GM19395 (cell line): ENCODE measurements at regions not wholly inside any gene's neighbourhood (a gene's known extent, or its start where the extent isn't known, plus 50 kb on each side); places are given as distances from the start of the nearest gene placed in this dataset.
A peak's percentile ranks its signal among the peaks of the same experiment; 100 is the strongest.
"Not testable (repeated sequence)": the region's sequence is repeated elsewhere in the genome, so short reads cannot be mapped to it uniquely, and the experiment has no call there.

Experiments used
- ATAC-seq: cut with Tn5 transposase; IDR thresholded peaks from one replicate; pipeline ENCODE4 v1.9.1; 2021; ENCODE audit warnings: mild to moderate bottlenecking, moderate library complexity; ENCODE audit not compliant: unreplicated experiment

DNA sequence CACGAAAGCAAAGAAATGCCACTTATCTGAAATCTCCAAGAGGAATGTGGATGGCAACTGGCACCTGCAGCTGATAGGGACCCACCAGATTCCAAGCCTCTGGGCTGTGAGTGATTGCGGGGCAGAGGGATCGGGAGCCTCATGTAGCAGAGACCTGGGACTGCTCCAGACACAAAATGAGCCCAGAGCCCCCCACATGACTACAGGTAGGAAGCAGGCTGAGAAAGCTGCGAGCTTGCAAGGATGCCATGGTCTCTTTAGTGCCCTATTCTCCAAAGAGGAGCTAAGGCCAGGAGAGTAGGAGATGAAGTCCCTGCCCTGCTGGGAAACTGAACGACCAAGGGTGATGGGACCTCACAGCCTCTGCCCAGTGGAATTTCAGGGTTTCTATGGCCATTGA, 305.4 kb upstream of the CHRNA7 start:
- ATAC-seq: not testable (repeated sequence)

DNA sequence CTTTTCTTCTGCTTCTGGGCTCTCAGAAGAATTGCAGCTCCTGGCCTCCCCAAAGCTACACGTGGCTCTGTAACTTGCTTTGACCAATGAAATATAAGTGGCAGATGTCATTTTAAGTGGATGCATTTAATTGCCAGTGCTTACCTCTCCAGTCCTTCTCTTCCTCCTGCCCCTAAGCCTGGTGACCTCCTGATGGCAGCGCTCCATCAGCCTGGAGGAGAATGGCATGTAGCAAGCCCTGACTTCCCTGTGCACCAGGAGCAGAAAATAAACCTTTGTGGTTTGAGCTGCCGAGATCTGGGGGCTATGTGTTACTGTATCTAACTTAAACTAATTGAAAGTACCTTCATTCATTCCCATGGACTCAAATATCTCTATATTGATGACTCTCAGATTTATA, 304.7 kb upstream of the CHRNA7 start:
- ATAC-seq: not testable (repeated sequence)

DNA sequence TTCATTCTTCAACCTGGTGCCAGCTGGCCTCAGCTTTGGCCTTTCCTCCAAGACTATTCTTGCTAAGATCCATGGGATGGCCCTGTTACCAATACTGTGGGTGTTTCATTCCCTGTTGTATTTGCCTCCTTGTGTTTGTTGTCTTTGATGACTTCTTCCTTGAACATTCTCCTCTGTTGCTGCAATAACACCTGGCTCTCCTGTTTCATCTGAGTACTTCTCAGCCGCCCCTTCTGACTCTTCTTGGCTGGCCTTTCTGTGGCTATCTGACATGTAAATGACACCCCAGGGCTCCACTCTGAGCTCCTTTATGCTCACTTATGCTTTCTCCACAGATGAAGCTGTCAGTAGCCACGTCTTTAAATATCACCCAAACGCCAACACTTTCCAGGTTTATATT, 302.7 kb upstream of the CHRNA7 start:
- no peak for ATAC-seq

DNA sequence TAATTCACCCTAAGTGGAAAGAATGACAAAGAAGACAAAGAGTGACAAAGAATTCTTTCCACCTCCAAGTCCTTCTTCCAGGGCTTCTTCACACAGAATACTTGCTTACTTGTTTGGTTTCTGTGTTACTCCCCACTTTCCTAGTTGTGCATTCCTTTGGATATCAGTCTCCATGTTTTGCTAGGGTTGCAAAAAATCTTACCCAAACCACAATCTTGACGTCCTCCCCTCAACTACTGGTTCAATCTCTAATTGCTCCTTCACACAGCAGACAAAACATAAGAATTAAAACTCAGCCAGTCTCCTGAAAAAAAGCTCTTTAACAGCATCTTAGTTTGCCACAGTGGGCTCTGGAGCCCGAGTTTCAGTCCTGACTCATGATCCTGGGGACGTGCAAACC, 297.6 kb upstream of the CHRNA7 start:
- no peak for ATAC-seq

DNA sequence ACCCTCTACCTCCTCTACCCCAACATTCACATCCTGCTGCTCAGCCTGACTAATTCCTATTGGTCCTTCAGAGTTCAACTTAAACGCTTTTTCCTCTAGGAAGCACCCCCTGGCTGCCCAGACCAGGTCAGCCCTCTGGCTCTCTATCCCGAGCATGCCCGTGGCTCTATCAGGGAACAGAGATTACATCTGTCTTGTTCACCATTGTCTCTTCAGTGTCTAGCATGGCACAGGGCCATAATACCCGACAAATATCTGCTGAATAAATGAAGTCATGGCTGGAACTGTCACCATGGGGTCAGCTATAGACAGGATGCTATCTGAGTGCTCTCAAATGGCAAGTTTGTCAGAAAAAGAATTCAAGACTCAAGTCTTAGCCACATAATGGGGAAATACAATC, 296.9 kb upstream of the CHRNA7 start:
- no peak for ATAC-seq

DNA sequence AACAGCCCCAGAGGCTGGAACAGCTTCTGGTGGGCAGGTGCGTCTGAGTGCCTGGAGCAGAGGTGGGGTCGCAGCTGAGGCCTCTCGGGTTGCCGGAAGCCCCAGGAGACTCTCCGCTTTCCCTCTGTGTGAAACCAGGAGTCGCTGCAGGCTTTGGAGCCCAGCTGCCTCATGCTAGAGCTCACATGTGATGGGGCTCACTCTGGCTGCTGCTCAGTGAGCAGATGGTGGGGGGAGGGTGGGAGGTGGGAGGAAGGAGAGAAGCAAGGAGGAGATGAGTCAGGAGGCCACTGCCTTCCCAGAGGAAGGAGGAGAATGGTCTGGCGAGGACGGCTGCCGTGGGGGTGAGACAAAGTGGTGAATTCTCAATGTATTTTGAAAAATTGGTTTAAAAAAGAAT, 290.1 kb upstream of the CHRNA7 start:
- ATAC-seq: no peak

DNA sequence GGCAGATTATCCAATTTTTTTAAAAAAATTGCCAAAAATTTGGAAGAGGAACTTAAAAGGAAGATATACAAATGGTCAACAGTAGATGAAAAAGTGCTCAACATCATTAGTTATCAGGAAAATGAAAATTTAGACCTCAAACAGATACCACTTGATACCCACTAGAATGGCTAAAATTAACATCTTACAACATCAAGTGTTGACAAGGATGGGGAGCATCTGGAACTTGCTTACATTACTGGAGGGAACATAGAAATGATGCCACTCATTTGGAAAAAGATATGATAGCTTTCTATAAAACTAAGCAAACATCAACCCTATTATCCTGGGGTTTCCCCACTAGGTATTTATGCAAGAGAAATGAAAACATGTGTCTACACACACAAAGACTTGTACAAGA, 284.5 kb upstream of the CHRNA7 start:
- ATAC-seq: no peak

DNA sequence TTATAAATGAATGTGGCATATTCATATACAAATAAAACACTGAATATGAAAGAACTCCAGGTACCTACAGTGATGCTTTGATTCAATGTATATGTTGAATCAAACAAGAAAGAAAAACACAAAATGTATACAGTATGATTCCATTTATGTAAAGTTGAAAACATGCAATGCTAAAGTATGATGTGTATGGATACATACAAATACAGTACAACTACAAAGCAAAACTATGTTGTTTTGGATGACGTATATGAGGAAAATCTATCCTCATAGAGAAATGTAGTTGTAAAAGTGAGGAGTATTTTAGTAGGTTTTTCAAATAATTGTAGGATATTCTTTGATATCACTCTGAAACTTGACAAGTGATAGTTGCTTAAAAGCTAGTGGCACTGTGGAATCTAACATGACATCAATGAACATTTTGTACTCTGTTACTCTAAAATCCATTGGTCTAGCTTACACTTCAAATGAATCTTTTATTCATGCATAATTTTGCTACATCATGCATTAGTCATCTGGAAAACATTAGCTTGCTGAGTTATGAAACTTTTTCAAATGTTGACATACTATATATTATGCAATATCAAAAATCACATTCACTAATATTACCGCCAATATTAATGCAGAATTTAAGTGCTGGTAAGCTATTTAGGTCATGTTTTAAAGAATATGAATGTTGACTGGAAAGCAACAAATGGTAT, 278.1 kb upstream of the CHRNA7 start:
- ATAC-seq: no peak

DNA sequence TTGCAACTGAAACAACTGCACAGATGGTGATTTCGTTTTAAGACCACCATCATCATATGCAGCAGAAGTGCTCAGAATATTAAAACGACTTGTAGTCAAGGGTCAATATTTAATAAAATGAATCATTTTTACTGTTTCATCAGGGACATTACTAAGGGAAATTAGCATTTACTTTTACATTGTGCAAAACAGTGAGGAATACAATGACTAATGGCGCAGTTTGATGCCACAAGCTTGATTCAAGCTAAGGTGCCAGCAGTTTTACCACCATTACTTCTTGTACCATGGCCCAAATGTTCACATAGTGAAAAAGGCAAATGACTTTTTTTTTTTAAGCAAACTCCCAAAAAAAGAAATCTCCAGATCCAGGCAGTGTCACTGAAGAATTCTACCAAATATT, 277.4 kb upstream of the CHRNA7 start:
- no peak for ATAC-seq

DNA sequence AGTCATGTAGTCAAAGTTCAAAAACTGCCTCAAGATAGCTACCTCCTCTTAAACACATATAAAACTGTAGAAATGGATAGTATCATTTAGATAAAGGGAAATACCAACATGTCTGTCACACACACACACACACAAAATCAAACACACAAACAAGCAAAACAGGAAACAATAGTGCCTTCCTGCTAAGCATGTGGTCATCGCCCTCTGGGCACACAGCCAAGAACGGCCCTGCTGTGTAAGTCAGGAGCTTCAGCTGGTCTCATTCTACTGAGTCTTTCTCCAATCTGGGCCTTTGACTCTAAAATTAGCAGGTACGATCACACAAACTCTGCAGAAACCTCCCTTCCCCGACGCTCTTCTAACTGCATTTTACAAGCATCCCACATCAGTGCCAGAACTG, 272.2 kb upstream of the CHRNA7 start:
- ATAC-seq: no peak

DNA sequence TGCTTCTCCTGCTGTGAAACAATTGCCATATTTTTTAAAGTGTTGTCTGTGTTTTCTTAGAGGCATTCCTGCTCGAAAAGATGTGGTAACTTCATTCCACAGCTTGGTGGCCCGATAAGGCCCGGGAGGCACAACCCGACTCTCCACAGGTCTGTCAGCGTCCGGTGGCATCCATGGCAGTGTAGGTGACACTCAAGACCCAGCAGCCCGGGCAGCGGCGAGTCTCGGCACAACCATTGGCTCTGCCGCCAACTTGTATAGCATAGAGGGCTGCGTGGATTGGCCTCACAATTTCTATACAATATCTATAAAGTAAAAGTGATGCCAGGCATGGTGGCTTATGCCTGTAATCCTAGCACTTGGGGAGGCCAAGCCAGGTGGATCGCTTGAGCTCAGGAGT, 262.3 kb upstream of the CHRNA7 start:
- no peak for ATAC-seq

DNA sequence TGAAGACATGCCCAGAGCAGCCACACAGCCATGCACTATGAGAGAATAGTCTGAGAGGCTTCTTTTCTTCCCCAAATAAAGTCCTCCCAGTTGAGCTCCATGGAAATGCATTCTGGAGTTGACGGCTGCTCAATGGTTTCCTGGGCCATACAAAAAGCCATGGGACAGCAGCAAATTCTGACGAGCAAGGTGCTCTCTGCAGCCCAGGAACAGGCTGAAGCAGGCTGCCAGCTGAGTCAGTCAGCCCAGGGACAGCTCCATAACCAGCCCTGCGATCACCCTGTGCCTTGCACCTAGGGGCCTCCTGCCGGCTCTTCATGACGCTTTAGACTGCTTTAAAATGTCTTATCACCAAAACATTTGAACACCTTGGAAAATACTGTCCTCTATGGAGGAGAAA, 256.3 kb upstream of the CHRNA7 start:
- no peak for ATAC-seq

DNA sequence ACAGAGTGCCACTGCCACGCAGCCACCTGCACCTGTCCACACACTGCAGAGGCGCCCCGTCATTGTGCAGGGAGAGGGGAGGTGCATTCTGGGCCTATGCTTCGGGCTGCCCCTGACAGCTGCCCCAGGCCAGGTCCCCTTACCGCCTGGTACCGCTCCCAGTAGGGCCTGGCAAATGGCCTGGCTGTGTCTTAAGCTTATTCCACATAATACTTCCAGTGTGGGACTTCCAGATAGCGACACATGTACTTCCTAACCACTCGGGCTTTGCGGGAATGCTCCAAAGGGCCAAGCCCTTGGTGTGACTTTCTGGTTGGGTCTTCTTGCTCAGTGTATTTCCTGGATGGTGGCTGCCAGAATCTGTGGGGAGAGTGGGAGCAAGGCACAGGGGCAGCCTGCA, 254.3 kb upstream of the CHRNA7 start:
- ATAC-seq: no peak

DNA sequence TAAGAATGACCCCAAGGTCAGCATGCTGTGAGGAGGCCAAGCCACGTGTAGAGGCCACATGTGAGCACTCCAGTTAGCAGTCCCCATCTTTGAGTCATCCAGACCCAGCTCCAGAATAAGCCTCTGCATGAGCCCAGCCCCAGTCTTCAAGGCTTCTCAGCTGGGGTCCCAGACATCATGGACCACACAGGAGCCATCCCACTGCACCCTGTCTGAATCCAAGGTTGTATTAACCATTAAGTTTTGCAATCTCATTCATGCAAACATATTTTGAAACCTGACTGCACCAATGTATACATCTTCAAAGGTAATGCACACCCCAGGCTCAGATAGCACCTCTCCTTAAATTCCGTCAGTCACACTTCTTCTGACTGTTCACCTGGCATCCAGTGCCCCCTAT, 249.1 kb upstream of the CHRNA7 start:
- ATAC-seq: no peak

DNA sequence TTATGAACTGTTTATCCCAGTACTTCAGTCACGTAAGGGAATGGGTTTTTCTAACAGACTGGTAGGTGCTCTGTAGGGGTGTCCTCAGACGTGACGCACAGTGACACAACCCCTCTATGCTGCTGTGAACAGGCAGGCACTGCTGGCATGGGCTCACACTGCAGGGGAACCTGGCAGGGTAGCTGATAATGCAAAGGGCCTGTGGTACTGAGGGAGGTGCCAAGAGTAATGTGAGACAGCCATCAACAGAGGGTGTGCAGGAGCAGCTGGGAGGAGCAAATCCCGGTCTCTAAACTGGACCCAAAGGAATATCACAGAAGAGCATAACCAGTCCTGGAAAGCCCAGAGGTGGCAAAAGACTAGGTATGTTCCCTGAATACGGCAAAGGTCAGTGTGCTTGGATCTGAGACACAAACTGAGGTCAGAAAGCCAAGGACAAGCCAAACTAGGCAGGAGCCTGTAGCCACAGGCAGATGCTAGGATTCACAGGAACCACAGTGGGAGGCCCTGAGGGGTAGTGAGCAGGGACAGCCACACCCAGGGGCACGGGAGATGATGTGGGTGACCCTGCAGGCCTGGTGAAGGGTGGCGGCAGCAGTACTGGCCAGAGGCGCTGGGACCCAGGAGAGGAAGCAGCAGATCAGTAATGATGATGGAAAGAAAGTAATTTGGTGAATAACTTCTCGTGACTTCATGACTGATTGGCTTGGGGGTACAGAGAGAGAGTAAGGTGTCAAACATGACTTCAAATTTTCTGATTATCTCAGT, 248.1 kb upstream of the CHRNA7 start:
- ATAC-seq: no peak

DNA sequence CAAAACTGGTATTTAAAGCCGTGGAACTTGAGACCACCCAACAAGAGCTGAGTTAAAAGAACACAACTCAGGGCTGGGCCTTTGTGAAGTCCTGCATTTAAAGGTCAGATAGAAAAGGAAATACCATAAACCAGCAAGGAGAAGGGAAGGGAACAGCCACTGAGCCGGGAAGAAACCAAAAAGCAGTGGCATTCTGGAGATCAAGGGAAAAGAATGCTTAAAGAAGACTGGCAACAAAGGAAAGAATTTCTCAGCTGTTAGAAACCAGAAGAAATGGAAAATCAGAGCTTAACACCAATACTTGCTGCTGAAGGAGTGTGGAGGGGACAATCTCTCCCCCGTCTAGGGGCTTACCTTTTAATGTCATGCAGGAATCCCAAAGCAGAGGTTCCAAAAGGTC, 247.4 kb upstream of the CHRNA7 start:
- ATAC-seq: no peak

DNA sequence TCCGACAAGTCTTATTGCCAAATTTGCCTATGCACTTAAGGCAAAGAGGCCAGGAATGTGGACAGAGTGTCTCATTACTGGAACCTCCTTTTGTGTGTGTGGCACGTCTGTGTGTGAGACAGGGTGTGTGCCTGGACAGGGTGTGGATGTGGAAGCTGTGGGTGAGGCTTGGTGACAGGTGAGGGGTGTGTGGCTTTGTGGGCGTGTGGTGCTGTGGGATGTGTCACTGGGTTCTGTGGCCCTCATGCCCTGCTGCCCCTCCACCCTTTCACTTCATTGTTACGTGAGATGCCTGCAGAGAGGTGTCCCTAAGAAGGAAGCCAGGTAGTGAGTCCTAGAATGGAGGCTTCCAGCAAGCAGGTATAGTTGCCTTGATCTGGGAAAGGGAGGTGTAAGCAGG, 244.0 kb upstream of the CHRNA7 start:
- ATAC-seq: no peak

DNA sequence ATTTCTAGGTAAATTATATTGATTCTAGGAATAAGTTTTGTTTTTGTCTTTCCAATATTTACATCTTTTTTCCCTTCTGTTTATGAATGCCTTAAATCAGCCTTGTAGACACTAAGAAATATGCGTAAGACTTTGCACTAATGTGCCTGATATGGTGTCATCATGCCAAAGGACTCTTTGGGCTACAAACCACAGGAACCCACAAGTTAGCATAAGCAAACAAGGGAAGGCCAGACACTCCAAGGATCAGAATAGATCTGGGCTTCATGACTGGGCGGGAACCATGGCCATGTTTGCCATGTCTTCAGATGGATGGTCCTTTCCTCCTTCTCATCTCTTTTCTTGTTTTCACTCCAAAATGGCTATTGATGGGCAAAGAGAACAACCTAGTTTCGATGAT, 242.2 kb upstream of the CHRNA7 start:
- ATAC-seq: no peak

DNA sequence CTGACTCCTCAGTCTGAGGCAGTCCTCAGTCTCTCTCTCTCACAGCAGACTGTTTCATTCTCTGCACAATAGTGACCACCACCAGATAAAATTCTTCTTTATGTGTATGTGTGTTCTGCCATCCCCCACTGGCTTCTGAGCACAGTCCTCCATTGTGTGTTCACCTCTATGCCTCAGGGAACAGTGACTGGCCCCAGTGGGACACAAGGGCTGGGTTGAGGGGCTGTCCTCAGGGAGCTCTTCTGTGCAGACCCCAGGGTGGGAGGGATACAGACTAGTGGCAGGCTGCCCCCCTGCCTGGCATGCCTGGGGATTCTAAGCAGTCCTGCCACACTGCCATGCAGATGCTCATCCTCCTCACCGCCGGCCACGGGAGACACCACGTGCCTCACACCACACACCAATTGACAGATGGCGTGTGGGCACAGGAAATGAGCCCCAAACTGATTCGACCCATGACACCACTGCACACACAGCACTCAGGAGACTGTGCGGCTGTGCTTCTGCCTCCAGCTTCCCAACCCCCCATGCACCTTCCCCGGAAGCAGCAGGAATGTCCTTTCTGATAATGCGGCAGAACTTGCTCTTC, 237.6 kb upstream of the CHRNA7 start:
- ATAC-seq: no peak

DNA sequence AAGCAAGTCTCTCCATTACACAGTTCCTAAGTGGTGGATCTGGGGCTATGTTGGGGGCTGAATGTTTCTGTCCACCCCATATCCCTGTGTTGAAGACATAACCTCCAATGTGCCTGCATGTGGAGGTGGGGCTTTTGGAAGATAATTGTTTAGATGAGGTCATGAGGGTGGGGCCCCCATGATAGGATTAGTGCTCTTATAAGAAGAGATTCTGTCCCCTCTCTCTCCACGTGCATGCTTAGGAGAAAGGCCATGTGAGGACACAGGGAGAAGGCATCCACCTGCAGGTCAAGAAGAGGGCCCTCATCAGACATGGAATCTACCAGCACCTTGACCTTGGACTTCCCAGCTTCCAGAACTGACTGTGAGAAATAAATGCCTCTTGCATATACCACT, 231.0 kb upstream of the CHRNA7 start:
- ATAC-seq: no peak

DNA sequence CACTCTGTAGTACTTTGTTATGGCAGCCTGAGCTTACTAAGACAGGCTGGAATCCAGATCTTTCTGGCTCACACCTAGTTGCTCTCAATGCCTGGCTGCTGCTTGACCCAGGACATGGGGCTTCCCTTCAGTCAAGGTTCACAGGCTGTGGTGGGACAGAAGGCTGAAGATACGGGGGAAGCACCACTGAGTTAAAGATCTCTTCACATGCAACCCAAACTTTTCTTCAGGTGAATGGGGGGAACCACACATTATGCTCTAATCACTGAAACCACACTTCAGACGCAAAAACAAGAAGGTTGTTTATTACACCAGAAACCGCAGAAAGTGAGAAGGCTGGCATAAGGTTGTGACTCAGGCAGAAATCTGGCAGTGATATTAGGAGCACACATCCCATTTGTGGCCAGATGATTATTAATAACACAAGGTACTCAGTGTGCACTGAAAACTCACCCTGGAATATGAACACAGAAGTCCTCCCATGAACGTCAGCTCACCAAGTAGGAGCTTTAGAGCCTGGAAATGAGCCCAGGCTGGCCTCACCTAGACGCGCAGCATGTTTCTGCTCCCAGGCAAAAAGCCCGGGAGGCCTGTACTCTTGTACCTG, 230.5 kb upstream of the CHRNA7 start:
- peak; percentile 84 for ATAC-seq

DNA sequence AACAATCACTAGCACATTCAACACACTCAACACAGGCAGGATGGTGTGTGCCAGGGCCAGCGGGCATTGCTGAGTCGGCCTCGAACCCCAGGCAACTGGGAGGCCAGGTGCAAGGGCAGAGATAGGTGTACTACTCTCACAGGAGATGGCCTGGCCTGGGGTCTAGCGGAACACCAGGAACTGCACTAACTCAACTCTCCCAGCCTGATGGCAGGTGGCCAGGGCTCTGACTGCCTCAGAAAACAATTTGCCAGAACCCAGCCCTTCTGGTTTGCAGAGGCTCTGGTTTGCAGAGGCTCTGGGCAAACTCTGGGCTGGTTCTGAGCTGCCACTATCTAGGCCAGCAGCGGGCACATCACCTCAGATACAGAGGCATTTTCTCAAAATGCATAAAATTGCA, 229.2 kb upstream of the CHRNA7 start:
- no peak for ATAC-seq
